HL-60 (cell line): ENCODE measurements at regions not wholly inside any gene's neighbourhood (a gene's known extent, or its start where the extent isn't known, plus 50 kb on each side); places are given as distances from the start of the nearest gene placed in this dataset.

Experiments
- DNase-seq, 2 experiments: peaks; one replicate each; pipeline ENCODE4 v3.0.0-alpha.2; 2010 to 2020; ENCODE audit warnings: low read depth in 1 of 2, low spot score in 1 of 2
- H3K27ac ChIP-seq: fragments of 250-450 bp; sonication (Bioruptor Pico); replicated peaks from 2 replicates; pipeline ENCODE4 v1.5.1; 2020; ENCODE audit warnings: mild to moderate bottlenecking, moderate library complexity
- H3K27me3 ChIP-seq: fragments of 250-450 bp; sonication (Bioruptor Pico); 2 replicates; pipeline ENCODE4 v1.5.1; 2021; ENCODE audit warnings: mild to moderate bottlenecking, moderate library complexity; ENCODE audit not compliant: insufficient read depth, poor library complexity, severe bottlenecking
- H3K4me3 ChIP-seq: replicated peaks from 2 replicates; pipeline ENCODE4 v1.5.1; 2011; ENCODE audit warnings: mild to moderate bottlenecking, control low read depth, low read length; ENCODE audit not compliant: insufficient read depth
- GABPA ChIP-seq: IDR thresholded peaks from 2 replicates; pipeline ENCODE4 v1.6.1; 2012; ENCODE audit warnings: low read depth
- POLR2AphosphoS5 ChIP-seq: IDR thresholded peaks from 2 replicates; pipeline ENCODE4 v1.6.1; 2012; ENCODE audit warnings: low read depth
- REST ChIP-seq: IDR thresholded peaks from 2 replicates; pipeline ENCODE4 v1.6.1; 2012; ENCODE audit warnings: low read depth; ENCODE audit not compliant: insufficient replicate concordance
- SPI1 ChIP-seq: IDR thresholded peaks from 2 replicates; pipeline ENCODE4 v1.6.1; 2012; ENCODE audit warnings: low read depth, mild to moderate bottlenecking, borderline replicate concordance
- TF ChIP-seq, protein P1 (sequence below): IDR thresholded peaks from one replicate; pipeline ENCODE4 v1.5.1; 2011; ENCODE audit warnings: low read length, control low read depth, inconsistent platforms; ENCODE audit not compliant: insufficient read depth

DNA sequence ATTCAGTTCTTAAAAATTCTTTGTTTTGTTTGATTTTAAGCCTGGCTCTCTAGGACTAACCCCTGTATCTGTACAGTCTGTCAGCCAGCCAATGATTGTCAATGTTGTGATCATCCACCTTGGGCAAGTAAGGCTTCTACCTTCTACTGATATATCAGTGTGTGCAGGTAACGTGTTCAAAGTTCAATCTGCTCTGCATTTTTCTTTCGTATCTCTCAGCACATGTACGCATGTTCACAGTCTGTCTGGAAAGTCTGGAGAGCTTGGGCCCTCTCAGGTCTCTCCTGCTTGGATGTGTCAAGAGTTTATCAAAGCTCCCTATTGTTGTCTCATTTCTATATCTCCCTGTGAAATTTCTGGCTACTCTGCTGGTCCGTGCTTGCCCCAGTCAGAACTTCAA, 138.6 kb upstream of the VRK1 start:
- TF ChIP-seq GABPA (no peak), REST (no peak), POLR2AphosphoS5 (no peak), SPI1 (no peak)
- TF ChIP-seq, protein P1, sequence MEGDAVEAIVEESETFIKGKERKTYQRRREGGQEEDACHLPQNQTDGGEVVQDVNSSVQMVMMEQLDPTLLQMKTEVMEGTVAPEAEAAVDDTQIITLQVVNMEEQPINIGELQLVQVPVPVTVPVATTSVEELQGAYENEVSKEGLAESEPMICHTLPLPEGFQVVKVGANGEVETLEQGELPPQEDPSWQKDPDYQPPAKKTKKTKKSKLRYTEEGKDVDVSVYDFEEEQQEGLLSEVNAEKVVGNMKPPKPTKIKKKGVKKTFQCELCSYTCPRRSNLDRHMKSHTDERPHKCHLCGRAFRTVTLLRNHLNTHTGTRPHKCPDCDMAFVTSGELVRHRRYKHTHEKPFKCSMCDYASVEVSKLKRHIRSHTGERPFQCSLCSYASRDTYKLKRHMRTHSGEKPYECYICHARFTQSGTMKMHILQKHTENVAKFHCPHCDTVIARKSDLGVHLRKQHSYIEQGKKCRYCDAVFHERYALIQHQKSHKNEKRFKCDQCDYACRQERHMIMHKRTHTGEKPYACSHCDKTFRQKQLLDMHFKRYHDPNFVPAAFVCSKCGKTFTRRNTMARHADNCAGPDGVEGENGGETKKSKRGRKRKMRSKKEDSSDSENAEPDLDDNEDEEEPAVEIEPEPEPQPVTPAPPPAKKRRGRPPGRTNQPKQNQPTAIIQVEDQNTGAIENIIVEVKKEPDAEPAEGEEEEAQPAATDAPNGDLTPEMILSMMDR, result no peak
- H3K27ac ChIP-seq, result no peak overlapping the region
- DNase-seq, result no peak
- H3K27me3 ChIP-seq, result peaks cover 3% of the 10 kb centered on the region
- H3K4me3 ChIP-seq, result no peak overlapping the region

DNA sequence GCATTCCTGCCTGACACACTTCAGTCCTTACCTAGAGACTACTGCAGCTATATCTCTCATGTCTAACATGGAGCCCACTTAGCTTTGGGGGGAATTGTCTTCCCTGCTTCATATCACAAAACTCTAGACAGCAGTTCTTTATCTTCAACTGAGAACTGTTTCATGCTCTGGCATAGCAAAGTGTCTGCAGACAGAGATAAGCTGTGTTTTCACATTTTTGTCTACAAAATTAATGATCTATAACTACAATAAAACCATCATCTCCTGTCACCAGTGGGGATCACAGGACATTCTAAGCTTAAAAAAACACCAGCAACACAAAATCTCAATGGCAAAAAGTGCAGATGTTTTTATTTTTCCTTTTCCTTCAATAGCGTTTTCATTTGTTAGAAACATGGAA, 137.1 kb upstream of the VRK1 start:
- no peak overlapping the region for H3K4me3 ChIP-seq
- peaks cover 3% of the 10 kb centered on the region for H3K27me3 ChIP-seq
- no peak overlapping the region for H3K27ac ChIP-seq
- TF ChIP-seq GABPA (no peak), POLR2AphosphoS5 (no peak), REST (no peak), SPI1 (no peak)
- TF ChIP-seq, protein P1, result no peak
- DNase-seq, result no peak

DNA sequence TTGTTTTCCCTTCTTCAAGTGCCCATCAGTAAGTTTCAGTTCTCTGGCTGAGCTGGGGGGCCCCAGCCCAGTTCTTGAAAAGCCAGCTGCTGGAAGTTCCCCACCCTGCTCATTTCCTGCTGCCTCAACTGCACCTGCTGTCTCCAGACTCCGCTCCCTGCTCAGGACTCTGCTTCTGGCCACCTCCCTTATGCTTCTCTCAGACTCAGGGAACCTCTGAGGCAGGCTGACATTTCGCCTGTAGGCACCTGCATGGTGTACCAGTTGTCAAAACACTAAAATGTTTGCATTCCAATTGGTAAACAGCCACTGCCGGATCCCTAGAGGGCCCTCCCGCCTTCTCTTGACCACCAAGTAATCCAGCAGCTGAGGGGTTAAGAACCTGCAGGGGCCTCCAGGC, 136.5 kb upstream of the VRK1 start:
- no peak overlapping the region for H3K4me3 ChIP-seq
- TF ChIP-seq REST, result no peak
- TF ChIP-seq GABPA, result no peak
- TF ChIP-seq, protein P1, result no peak
- no peak for TF ChIP-seq POLR2AphosphoS5
- TF ChIP-seq SPI1, result no peak
- H3K27me3 ChIP-seq, result peaks cover 3% of the 10 kb centered on the region
- no peak for DNase-seq
- no peak overlapping the region for H3K27ac ChIP-seq
